ENCODE measurements at regions not wholly inside any gene's neighbourhood (a gene's known extent, or its start where the extent isn't known, plus 50 kb on each side); places are given as distances from the start of the nearest gene placed in this dataset.

DNA sequence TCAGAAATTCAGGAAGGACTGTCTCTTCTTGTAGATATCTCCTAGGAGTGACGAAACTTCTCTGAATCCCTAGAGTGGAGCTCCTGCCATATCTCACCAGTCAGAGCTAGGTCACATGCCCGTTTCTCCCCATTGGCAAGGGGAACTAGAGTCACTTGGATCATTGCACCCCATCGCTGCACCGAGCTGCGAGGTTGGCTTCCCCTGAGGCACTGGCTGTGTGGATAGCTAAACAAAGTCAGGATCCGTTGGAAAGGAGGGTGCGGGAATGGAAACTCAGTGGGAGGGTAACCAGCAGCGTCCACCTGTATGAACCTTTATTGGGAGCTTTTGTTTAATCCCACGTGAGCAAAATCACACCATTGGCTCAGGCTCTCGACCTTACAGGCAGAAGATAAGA is 283.8 kb downstream of the BRD1 start:
- no peak for DNase-seq

DNA sequence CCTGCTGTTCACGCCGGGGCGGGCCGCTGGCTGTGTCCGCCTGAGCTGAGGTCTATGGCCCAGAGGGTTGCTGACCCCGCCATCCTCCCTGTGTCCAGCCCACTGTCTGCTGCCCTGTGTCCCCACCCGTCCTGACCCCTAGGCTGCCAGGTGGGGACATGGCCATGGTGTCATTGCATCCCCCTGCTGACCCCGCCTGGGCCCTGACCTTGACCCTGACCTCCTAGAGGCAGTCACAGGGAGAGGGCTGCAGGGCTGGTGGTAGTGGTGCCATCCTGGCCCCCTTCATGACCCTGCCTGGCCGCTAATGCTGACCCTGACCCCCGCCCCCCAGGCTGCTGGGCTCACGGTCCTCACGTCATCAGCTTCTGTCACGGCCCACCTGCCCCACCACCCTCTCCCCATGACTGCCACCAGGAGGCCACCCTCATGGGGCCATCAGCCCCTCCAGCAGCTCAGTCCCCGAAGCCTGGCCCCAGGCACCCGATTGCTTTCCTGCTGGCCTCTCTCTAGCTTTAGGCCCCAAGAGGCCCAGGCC is 285.9 kb downstream of the BRD1 start:
- no peak for DNase-seq

DNA sequence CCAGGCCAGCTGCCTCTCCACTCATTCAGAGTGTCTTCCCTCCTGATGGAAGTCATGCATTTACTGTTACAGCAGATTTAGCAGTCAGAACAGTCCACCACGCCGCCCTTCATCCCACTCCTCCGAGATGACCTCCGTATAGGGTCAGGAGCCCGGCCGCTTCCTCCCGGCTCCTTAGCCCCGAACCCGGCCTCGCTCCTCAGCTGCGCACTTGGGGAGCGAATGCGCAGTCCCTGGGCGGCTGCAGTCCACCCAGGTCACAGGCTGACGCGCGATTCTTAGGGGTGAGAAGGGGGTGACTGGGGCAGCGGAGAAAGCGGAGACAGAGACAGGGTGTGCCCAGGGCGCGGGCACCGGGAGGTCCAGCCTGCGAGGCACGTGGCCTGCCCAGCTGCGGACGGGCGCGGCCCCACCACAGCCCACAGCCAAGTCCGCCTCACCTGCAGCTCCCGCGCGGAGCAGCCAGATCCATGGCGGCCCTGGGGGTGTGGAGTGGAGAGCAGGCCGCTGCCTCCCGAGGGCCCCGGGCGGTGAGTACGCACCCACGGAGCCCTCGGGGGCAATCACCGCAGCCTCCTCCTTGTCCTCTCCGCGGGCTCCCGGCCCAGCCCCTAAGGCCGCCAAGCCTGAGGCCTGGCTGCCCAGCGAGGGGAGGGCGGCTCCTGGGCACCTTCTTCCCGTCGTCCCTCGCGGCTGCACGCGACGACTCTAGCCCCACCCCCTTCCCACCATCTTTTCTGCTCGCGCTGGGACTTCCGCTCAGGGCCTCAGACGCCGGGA is 286.6 kb downstream of the BRD1 start:
- DNase-seq, result no peak

DNA sequence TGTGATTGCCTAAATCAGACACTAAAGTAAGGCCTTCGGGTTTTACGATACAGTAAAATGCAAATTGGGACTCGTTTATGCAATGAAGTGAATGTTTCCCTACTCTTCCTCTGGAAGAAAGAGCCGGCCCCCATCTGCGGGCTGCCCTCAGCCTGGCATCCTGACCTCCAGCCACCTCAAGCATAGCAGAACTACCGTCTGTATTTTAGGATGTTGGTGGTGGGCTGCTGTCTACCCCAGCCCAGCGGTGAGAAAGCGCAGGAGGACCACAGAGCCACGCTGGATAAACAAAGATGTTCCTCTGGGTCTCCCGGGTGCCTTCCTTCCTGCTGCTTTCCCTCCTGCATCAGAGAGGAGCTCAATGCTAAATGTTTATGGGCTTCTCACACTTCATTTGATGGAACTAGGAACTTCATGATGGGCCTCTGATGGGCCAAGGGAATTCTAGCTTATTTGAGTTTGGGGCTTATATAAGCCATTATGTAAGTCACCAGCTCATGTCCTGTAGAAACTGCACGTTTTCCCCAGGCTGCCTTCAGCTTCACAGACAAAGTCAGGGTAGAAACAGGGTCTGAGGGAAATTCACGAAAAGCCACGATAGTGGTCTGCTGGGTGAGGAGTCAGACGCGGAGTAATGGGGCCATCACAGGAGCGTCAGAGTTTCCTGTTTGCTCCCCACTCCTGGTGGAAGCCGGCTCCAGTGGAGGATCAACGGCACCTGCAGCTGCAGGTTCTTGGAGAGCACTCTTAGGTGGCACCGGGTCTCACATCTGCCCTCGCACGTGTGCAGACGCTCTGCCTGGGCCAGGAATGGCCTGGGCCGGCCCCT is 287.4 kb downstream of the BRD1 start:
- no peak for DNase-seq

DNA sequence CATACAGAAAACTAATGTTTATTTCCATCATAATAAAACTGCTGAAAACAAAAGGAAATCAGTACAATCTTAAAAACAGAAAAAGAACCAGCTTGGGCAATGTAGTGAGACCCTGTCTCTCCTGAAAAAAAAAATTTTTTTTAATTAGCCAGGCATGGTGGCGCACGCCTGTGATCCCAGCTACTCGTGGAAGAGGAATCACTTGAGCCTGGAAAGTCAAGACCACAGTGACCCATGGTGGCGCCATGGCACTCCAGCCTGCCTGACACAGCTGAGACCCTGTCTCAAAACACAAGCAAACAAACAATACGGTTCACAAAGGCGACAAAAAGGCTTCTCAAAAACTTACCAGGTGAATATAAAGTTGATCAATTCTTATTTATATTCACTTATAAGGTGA is 289.7 kb downstream of the BRD1 start:
- DNase-seq, result no peak

DNA sequence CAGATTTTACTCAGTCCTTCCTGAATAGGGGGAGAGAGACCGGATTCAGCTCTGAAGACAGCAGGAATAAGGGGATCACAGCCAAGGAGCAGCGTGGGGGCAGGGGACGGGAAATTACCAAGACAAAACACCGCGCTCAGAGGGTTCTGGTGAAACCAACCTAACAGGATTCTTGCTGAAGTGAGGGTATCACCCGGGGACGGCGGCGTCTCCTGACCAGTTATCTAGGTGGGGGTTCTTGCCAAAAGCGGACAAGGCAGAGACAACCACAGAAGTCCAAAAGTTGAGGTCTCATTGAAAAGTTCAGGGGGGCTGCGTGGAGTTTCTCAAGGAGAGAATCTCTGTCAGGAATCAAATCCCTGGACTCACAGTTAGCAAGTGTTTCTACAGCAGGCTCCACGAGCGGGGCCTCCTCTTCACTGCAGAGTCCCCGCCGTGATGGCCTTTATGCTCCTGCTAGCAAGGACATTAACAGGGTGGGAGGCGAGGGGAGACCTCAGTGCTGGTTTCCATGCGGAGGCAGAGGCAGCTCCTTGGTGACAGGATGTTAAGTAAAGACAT is 291.0 kb downstream of the BRD1 start:
- no peak for DNase-seq

DNA sequence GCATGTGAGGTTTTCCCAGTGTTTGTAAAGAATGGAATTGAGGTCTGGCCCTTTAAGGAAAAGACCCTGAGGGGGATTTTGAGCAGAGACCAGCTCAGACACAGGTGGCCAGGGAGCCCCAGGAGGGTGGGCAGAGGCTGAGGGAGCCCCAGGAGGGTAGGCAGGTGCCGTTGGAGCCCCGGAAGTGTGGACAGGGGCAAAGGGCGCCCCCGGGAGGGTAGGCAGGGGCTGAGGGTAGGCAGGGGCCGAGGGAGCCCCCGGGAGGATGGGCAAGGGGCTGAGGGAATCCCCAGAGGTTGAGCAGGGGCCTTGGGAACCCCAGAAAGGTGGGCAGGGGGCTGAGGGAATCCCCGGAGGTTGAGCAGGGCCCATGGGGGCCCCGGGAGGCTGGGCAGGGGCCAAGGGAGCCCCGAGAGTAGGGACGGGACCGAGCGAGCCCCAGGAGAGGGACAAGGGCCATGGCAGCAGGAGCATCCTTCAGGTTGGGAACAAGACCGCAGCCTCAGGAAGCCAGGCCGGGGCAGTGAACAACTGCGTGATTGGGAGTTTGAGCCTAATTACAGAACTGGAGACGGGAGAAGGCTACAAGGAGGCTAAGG is 292.0 kb downstream of the BRD1 start:
- no peak for DNase-seq

DNA sequence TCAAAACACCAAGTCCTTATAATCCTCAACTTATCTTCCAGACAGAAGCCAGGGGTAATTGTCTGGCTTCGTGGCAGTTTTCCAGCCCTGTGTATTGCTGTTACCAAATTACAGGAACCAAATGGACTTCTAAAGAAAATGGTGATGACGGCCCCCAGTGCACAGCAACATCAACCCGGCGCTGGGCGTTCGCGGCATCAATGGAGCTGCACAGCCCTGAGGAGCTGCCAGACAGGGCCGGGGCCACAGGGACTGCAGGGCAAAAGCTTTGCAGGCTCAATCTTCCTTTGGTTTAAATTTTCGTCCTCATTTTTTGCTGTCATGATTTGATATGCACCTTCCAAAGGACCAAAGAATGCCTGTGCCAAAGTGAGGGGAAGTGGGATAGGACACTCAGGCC is 292.5 kb downstream of the BRD1 start:
- DNase-seq, result no peak

DNA sequence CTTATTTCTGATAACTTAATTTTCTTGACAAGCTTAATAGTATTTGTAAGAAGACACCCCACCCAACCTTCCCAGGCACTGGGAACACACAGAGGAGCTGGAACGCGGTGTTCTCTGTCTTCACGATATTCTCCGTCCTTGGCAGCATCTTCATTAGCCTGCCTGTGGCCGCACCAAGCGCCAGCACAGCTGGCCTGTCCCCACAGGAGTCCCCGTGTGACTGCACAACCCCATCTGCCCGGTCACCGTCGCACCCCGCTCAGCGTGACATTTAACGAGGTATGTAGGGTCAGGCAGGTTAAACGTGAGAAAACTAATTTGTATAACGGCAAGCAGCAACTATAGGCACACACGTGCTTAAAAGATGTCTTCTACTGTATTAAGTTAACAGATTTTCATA is 293.3 kb downstream of the BRD1 start:
- DNase-seq, result no peak

DNA sequence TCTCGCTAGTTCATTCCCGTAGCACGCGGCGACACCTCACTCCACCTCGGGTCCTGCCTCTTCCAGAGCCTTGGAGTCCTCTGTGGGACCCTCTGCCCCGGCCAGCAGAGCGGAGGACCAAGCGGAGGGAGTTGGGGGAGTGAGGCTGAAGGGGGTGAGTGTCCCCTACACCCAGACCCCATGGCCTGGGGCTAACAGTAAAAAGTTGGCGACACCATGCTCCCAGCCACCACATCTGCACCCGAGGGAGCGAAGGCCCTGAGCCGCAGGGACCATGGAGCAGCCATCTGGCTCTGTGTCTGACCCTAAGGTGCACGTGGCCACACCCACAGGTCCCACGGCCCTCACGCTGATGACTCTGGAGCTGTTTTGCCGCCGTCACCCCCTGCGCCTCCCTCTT is 293.8 kb downstream of the BRD1 start:
- no peak for DNase-seq

DNA sequence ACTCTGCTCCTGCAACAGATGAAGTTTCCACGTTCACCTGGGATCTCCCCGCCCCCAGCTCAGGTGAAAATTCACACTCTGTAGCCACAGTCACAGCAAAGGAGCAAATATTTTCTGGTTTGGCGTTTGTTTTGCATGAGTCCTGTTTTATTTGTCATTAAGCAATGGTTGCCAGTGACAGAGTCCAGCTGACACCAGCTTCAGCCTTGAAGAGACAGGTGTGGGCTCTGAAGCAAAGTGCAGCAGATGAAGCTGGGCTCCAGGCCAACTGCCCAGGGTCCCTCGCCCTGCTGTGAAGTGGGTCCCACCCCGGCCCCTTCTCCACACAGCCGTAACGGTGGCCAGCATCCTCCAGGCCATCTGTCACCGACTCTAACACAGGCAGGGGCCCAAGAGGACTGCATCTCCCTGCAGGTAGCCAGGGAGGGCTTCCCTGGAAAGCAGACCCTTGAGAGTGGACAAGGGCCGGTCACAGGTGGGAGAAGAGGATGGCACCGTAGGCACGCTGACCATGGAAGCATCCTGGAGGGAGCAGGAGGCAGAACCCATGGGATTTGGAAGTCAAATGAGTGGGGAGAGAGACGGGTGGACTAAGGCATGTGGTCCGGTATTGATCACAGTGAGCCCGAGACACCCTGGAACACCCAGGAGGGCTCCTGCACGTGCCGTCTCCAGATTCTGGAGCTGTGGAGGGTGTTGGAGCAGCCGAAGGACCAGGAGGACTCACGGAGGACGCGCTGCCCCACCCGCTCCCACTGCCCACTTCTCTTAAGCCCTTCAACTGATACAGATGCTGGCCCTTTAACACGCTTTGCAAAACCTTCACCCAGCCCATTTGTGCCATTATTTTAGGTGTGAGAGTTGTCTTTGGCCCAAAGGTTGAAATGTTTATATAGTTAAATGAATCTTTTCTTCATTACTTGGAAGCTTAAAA is 294.5 kb downstream of the BRD1 start:
- DNase-seq, result no peak

DNA sequence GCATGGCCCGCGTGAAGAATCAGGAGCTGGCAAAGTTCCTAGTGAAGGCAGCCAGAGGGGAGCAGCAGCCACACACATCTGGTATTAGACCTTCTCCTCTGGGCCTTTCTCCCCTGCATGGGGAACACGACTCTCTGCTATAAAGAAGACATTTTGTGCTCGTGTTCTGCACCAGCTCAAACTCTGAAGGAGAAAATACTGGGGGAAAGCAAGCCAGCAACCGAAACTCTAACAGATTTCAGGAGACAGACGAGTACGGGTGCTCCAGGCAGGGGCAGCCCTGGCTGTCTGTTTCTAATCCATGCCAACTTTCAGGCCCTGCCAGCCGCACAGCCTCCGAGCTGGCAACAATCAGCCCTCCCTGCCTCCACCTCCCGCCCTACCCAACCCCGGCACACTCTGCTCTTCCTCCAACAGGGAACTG is 296.3 kb downstream of the BRD1 start:
- DNase-seq, result no peak

DNA sequence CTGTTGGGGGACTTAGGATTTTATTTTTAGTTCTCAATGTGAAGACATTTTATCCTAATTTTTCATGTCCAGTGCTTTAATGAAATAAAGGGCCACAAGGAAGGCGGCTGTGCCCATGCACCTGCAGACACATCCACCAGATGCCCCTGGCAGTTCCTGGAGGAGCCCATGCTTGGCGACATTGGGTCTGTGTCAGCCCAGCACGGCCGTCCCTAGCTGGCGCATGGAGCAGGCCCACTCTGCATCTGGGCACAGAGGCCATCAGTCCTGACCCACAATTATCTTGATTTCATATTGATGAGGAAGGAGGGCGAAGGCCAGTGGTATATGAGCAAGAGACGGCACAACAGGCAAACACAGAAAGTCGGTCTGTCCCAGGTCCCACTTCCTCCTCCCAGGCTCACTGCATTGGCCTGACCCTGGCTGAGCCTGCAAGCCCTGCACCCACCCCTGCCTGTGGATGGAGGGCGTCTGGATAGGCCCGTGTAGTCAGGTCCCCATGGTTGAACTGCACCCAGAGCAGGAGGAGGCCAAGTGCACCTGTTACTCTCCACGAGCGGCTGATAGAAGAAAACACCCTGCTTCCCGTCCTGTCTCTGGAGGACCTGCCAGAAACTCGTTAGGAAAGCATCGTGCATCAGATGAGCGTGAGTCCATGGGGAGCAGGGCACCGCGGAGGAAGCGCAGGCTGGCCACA is 296.9 kb downstream of the BRD1 start:
- DNase-seq, result no peak

DNA sequence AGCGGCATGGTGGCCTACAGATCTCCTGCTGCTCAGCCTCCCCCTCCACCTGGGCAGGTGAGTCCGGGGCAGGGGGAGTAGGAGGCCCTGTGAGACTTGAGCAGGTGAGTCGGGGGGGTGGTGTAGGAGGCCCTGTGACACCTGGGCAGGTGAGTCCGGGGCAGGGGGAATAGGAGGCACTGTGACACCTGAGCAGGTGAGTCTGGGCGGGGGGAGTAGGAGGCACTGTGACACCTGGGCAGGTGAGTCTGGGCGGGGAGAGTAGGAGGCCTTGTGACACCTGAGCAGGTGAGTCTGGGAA is 299.3 kb downstream of the BRD1 start:
- no peak for DNase-seq

DNA sequence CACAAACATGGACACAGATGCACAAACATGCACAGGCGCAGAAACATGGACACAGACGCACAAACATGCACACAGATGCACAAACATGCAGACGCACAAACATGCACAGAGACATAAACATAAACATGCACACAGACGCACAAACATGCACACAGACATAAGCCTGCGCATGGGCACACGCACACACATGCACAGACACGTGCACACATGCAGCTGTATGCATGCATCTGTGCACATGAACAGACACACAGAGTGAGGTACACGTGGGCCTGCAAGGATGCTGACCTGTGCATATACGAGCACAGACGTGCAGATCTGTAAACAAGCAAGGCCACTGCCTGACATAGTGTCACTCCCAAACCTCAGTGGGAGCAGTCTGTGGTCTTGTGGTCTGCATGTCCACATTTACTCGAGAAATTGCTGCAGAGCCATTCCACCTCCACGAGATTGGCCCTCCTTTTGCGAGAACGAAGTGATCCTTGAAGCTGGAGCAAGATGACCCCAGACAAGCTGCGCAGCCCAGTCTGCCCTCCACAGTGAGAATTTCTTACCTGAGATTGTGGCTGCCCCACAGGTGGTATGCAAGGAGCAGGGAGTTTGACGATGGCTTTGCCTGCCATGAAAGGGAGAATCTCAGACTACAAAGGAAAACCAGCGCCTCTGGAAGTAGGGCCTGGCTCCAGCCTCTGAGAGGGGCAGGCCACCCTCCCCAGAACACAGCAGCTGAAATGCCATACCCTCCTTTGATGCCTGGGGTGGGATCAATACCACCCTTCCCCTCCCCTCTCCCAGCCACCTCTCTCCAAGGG is 299.9 kb downstream of the BRD1 start:
- no peak for DNase-seq

DNA sequence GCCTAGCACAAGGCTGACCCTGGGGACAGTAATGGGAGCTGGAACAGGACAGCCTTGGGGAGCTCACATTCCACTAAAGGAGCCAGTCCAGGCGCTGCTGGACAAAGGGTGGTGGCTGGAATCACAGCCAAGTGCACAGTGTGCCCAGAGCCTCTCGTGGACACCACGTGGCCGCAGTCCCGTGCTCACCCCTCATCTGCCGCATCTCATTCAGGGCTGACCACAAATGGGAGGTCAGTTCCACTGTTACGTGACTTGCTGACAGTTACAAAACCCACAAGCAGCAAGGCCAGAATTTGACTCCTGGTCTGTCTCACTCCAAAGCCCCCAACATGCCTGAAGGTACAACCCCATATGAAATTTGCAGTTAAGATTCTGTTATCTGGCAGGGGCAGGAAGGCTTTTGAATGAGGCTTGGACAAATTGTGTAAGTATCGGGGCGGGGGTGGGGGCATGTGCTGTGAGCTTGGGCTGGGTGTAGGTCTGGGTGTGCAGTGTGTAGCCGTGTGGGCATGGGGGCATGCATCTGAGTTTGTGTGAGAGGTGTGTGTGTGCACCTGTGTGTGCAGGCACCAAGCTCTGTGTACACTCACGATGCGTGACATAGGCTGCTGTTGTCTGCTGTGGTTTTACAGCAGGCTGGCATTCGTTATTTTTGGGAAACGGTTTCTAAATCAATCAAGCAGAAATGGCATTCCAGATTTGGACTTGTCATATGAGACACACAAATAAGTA is 301.7 kb downstream of the BRD1 start:
- DNase-seq, result no peak

DNA sequence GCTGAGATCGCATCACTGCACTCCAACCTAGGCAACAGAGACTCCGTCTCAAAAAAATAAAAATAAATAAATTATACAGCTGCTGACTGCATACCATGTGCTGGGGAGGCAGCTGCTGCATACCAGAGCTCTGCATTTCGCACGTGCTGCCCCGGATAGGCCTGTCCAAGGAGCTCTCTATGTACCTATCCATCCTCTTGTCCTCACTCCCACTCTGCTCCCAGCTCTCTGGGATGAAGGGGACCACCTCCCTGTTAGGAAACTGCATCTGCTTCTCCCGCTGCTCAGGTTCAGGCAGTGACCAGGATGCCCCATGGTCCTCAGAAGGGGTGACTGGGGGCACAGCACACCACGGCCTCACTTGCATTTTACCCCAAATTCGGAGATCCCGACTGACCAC is 302.3 kb downstream of the BRD1 start:
- DNase-seq, result no peak

DNA sequence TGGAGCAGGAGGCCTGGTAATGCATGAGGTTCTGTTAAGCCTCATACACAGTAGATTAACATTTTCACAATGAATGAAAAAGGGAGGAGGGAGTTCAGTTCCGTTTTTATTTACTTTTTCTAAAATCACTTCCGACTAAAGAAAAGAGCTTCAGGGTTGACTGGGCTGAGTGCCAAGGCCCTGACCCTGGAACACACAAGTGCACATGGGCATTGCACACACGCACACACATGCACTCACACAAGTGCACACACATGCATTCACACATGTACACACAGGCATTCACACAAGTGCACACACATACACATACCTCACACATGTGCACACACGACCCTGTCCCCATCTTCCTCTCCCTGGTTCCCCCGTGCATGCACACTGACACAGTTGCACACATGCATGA is 303.3 kb downstream of the BRD1 start:
- no peak for DNase-seq

DNA sequence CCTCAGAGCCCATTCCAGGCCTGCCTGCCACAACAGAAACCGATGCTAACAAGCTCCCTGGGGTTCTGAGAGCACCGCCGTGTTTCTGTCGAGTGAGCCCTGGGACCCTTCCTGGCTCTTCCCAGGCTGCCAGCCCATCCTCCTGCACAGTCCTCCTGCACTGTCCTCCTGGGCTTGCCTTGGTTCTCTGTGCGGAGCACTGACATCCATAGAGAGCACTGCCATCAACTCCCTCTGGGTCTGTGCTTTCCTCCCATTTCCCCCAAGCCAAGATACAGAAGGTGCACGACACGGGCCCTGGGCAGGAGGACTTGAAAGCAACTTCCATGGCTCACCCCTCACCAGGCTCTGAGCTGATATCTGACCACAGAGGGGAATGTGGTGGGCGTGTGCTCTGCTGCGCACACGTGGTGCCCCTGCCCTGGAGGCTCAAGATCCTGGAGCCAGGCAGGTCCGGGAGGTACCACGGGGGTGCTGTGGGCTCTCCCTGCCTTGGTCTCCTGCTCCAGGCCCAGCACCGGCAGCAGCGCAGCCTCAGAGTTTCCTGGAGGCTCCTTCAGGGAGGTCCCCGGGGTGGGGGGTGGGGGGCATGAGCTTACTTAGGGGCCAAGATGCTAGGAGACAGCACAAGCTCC is 304.2 kb downstream of the BRD1 start:
- DNase-seq, result no peak

Measured in NCI-H187 (cell line).